Endothelial cell (in vitro differentiated cells): ENCODE measurements at regions not wholly inside any gene's neighbourhood (a gene's known extent, or its start where the extent isn't known, plus 50 kb on each side); places are given as distances from the start of the nearest gene placed in this dataset.

Source experiments
- DNase-seq: peaks from one replicate; pipeline ENCODE4 v3.0.0; 2021; ENCODE audit warnings: low spot score
- H3K27ac Mint-ChIP-seq: one replicate; pipeline ENCODE4 v1.8.0; 2021; ENCODE audit warnings: mixed read lengths, inconsistent platforms; ENCODE audit not compliant: unreplicated experiment
- H3K27me3 Mint-ChIP-seq: one replicate; pipeline ENCODE4 v1.8.0; 2021; ENCODE audit warnings: mild to moderate bottlenecking, moderate library complexity, mixed read lengths, inconsistent platforms; ENCODE audit not compliant: unreplicated experiment
- H3K36me3 Mint-ChIP-seq: one replicate; pipeline ENCODE4 v1.8.0; 2021; ENCODE audit warnings: mild to moderate bottlenecking, low read depth, mixed read lengths, inconsistent platforms; ENCODE audit not compliant: unreplicated experiment
- H3K4me1 Mint-ChIP-seq: one replicate; pipeline ENCODE4 v1.8.0; 2021; ENCODE audit warnings: mild to moderate bottlenecking, mixed read lengths, inconsistent platforms; ENCODE audit not compliant: unreplicated experiment
- H3K4me3 Mint-ChIP-seq: one replicate; pipeline ENCODE4 v1.8.0; 2021; ENCODE audit warnings: mild to moderate bottlenecking, mixed read lengths, inconsistent platforms; ENCODE audit not compliant: unreplicated experiment
- H3K9me3 Mint-ChIP-seq: one replicate; pipeline ENCODE4 v1.8.0; 2021; ENCODE audit warnings: mixed read lengths, inconsistent platforms; ENCODE audit not compliant: unreplicated experiment
- TF ChIP-seq, protein P1 (sequence below): fragments of 200-600 bp; sonication (generic); IDR thresholded peaks from one replicate; pipeline ENCODE4 v1.5.0; 2021; ENCODE audit warnings: antibody characterized with exemption; ENCODE audit not compliant: unreplicated experiment

DNA sequence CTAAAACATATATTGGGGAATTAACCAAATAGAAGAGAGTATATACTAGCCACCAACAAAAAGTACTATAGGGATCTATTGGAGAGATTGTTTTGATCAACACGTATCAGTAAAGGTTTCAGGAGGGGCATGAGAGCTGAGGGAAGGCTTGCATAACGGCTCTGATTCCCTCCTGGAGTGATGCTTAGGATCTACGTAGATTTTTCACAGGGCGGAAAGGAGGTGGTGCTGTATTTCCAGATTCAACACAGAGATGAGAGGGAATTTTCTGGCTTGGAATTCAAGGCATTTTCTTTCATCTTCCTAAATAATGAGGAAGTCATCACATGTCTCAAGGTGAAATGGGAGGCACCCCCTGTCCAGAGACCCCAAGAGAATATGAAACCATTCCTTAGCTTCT lies 443.8 kb downstream of the CMPK2 start:
- Mint-ChIP-seq H3K27ac (no peak overlapping the region), H3K27me3 (no peaks in the 10 kb centered on the region), H3K4me3 (no peak overlapping the region), H3K9me3 (peaks cover 12% of the 10 kb centered on the region), H3K36me3 (no peaks in the 10 kb centered on the region), H3K4me1 (peaks cover 13% of the 10 kb centered on the region)
- no peak for DNase-seq
- TF ChIP-seq, protein P1, sequence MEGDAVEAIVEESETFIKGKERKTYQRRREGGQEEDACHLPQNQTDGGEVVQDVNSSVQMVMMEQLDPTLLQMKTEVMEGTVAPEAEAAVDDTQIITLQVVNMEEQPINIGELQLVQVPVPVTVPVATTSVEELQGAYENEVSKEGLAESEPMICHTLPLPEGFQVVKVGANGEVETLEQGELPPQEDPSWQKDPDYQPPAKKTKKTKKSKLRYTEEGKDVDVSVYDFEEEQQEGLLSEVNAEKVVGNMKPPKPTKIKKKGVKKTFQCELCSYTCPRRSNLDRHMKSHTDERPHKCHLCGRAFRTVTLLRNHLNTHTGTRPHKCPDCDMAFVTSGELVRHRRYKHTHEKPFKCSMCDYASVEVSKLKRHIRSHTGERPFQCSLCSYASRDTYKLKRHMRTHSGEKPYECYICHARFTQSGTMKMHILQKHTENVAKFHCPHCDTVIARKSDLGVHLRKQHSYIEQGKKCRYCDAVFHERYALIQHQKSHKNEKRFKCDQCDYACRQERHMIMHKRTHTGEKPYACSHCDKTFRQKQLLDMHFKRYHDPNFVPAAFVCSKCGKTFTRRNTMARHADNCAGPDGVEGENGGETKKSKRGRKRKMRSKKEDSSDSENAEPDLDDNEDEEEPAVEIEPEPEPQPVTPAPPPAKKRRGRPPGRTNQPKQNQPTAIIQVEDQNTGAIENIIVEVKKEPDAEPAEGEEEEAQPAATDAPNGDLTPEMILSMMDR, result no peak

DNA sequence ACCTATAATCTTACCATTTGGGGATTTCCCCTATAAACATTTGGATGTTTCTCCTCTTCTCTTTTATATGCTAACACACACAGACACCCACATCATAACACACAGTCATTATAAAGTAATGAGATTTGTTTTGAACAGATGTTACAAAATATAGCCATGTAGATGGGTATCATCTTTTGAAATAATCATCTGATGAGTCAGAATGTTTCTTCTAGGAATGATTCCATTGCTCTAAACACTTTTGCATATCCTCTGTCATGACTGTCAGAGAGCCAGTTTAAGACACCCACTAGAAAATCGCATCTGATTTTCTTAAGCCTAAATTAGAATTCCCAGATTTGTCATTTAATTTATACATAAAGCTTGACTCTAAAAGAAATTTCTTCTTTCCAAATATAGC lies 442.6 kb downstream of the CMPK2 start:
- Mint-ChIP-seq H3K9me3 (peaks cover 8% of the 10 kb centered on the region), H3K36me3 (no peaks in the 10 kb centered on the region), H3K4me1 (peaks cover 9% of the 10 kb centered on the region), H3K27ac (no peak overlapping the region), H3K4me3 (no peak overlapping the region), H3K27me3 (no peaks in the 10 kb centered on the region)
- no peak for DNase-seq
- TF ChIP-seq, protein P1, result no peak

GRCh38 chr2:6423944-6424343 lies 441.8 kb downstream of the CMPK2 start:
- TF ChIP-seq, protein P1, result no peak
- no peaks in the 10 kb centered on the region for H3K27me3 Mint-ChIP-seq
- H3K27ac Mint-ChIP-seq, result no peak overlapping the region
- H3K4me3 Mint-ChIP-seq, result no peak overlapping the region
- peaks cover 1% of the 10 kb centered on the region for H3K4me1 Mint-ChIP-seq
- DNase-seq, result no peak
- H3K9me3 Mint-ChIP-seq, result peaks cover 4% of the 10 kb centered on the region
- no peaks in the 10 kb centered on the region for H3K36me3 Mint-ChIP-seq

DNA sequence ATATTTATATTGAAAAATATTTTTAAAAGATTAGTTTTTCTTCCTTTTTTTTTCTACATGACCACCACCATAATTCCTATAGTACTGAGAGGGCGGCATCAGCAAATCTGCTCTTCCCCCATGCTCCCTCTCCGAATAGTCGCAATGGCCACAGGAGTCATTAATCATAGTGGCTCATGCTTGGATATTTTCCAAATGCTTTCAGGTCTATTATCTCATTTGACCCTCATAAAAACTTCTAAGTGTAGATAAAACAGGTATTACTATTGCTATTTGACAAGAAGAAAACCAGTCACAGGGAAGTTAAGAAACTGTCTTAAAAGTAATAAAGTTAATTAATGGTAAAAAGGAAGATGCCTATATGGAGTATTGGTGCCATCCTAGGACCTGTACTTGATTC lies 440.7 kb downstream of the CMPK2 start:
- H3K27ac Mint-ChIP-seq, result no peak overlapping the region
- no peaks in the 10 kb centered on the region for H3K27me3 Mint-ChIP-seq
- DNase-seq, result no peak
- TF ChIP-seq, protein P1, result no peak
- H3K9me3 Mint-ChIP-seq, result peaks cover 4% of the 10 kb centered on the region
- H3K4me3 Mint-ChIP-seq, result no peak overlapping the region
- H3K4me1 Mint-ChIP-seq, result no peaks in the 10 kb centered on the region
- no peaks in the 10 kb centered on the region for H3K36me3 Mint-ChIP-seq

DNA sequence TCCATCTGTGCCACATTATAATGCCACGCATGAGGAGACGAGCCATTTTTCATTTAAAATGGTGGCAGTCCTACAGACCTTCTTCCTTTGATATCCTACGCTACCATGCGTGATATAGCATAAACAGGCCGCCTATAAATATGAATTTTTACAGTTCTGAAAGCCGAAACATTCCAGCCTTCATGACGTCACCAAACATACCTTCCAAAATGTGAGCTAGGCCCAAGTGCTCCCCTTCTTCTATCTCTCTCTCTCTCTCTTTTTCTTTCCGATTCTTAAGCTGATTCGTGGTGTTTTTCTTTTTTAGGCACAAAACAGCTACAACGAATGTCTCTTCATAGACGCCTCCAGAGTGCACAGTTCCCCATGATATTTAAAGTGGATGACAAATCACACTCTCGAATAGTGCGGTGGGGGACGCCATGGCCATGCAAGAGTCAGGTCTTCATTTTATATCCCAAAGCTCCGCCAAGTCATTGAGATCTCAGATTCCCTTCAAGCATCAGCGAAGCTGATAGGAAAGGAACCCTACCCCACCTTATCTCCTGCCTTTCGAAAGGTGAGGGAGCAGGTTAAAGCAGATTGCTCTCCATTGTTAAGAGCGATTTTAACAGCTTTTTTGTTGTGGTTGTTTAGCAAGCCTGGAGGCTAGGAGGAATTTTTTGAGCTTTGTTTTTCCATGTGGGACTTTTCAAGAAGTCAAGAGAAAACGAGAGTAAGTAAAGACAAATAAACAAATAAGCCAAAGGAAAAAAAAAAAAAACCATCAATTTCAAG lies 436.3 kb downstream of the CMPK2 start:
- Mint-ChIP-seq H3K9me3 (peaks cover 4% of the 10 kb centered on the region), H3K4me3 (no peak overlapping the region), H3K27me3 (peaks cover 3% of the 10 kb centered on the region), H3K4me1 (no peaks in the 10 kb centered on the region), H3K27ac (no peak overlapping the region), H3K36me3 (no peaks in the 10 kb centered on the region)
- TF ChIP-seq, protein P1, result no peak
- DNase-seq, result no peak
